Activated B cell treated with CpG ODN at 0.5 μM for 24 hours (primary cell): ENCODE measurements at regions not wholly inside any gene's neighbourhood (a gene's known extent, or its start where the extent isn't known, plus 50 kb on each side); places are given as distances from the start of the nearest gene placed in this dataset.

Source experiments
- ATAC-seq: fragments of 200-7000 bp; cut with Tn5 transposase; one replicate; pipeline ENCODE4 v1.10.0; 2021; ENCODE audit warnings: low read depth, mild to moderate bottlenecking, moderate library complexity
- CTCF ChIA-PET: fragments of 350-600 bp; sonication (Branson Sonifier 250); formaldehyde crosslinking; loops from one replicate; lab custom pipeline; 2021; ENCODE audit warnings: antibody characterized with exemption; lab: Charles Lee
- POLR2A ChIA-PET: fragments of 350-600 bp; sonication (Branson Sonifier 250); formaldehyde crosslinking; loops from one replicate; lab custom pipeline; 2021; ENCODE audit warnings: antibody characterized with exemption; lab: Charles Lee
- DNase-seq: peaks from one replicate; pipeline ENCODE4 v3.0.0; 2022
- H3K27ac Mint-ChIP-seq: one replicate; pipeline ENCODE4 v1.8.0; 2020; ENCODE audit warnings: mixed read lengths
- H3K27me3 Mint-ChIP-seq: one replicate; pipeline ENCODE4 v1.8.0; 2021; ENCODE audit warnings: mixed read lengths
- H3K36me3 Mint-ChIP-seq: one replicate; pipeline ENCODE4 v1.8.0; 2021; ENCODE audit warnings: low read depth, mixed read lengths
- H3K4me1 Mint-ChIP-seq: one replicate; pipeline ENCODE4 v1.8.0; 2021; ENCODE audit warnings: mixed read lengths
- H3K4me3 Mint-ChIP-seq: one replicate; pipeline ENCODE4 v1.8.0; 2020; ENCODE audit warnings: mild to moderate bottlenecking, mixed read lengths
- H3K9me3 Mint-ChIP-seq: one replicate; pipeline ENCODE4 v1.8.0; 2020; ENCODE audit warnings: mixed read lengths
- CTCF ChIP-seq: fragments of 200-600 bp; IDR thresholded peaks from one replicate; pipeline ENCODE4 v1.8.0; 2022; ENCODE audit warnings: antibody characterized with exemption, mild to moderate bottlenecking
- intact Hi-C: fragments of 100-400 bp; cut with micrococcal nuclease; formaldehyde crosslinking; loops from one replicate; pipeline ENCODE4 v1.15.1; 2024

- ChIA-PET POLR2A (no interaction called here), CTCF (no interaction called here)
- peaks cover 12% of the 10 kb centered on the region for H3K9me3 Mint-ChIP-seq
- TF ChIP-seq CTCF, result no peak
- H3K36me3 Mint-ChIP-seq, result no peaks in the 10 kb centered on the region
- ATAC-seq (no peak), DNase-seq (no peak)
- H3K27me3 Mint-ChIP-seq, result no peaks in the 10 kb centered on the region
- H3K4me1 Mint-ChIP-seq, result peaks cover 4% of the 10 kb centered on the region
- intact Hi-C loops, result no loop called here
- H3K4me3 Mint-ChIP-seq, result no peak overlapping the region
- no peak overlapping the region for H3K27ac Mint-ChIP-seq
These were observed 1562.4 kb upstream of the RAG2 start for GRCh38 chr11:38160433-38160832.

GRCh38 chr11:38159038-38159437 is 1561.0 kb upstream of the RAG2 start:
- POLR2A ChIA-PET, result no interaction called here
- DNase-seq, result no peak
- peaks cover 7% of the 10 kb centered on the region for H3K9me3 Mint-ChIP-seq
- H3K27me3 Mint-ChIP-seq, result no peaks in the 10 kb centered on the region
- ATAC-seq, result no peak
- H3K27ac Mint-ChIP-seq, result no peak overlapping the region
- H3K4me3 Mint-ChIP-seq, result no peak overlapping the region
- H3K4me1 Mint-ChIP-seq, result peaks cover 4% of the 10 kb centered on the region
- CTCF ChIA-PET, result no interaction called here
- no peaks in the 10 kb centered on the region for H3K36me3 Mint-ChIP-seq
- intact Hi-C loops, result no loop called here
- TF ChIP-seq CTCF, result no peak

- intact Hi-C loops, result no loop called here
- H3K4me1 Mint-ChIP-seq, result peaks cover 4% of the 10 kb centered on the region
- no peak for TF ChIP-seq CTCF
- no peak overlapping the region for H3K4me3 Mint-ChIP-seq
- DNase-seq (no peak), ATAC-seq (no peak)
- no peaks in the 10 kb centered on the region for H3K36me3 Mint-ChIP-seq
- ChIA-PET CTCF (no interaction called here), POLR2A (no interaction called here)
- no peaks in the 10 kb centered on the region for H3K27me3 Mint-ChIP-seq
- H3K27ac Mint-ChIP-seq, result no peak overlapping the region
- peaks cover 2% of the 10 kb centered on the region for H3K9me3 Mint-ChIP-seq
These were observed 1558.6 kb upstream of the RAG2 start for GRCh38 chr11:38156495-38157146.

GRCh38 chr11:38155856-38156255 is 1557.8 kb upstream of the RAG2 start:
- TF ChIP-seq CTCF, result no peak
- Mint-ChIP-seq H3K4me3 (no peak overlapping the region), H3K27me3 (no peaks in the 10 kb centered on the region), H3K4me1 (peaks cover 4% of the 10 kb centered on the region), H3K36me3 (no peaks in the 10 kb centered on the region), H3K9me3 (peaks cover 2% of the 10 kb centered on the region), H3K27ac (no peak overlapping the region)
- ChIA-PET CTCF (no interaction called here), POLR2A (no interaction called here)
- intact Hi-C loops, result no loop called here
- ATAC-seq (no peak), DNase-seq (no peak)

- intact Hi-C loops, result no loop called here
- ChIA-PET CTCF (no interaction called here), POLR2A (no interaction called here)
- Mint-ChIP-seq H3K4me3 (no peak overlapping the region), H3K27me3 (no peaks in the 10 kb centered on the region), H3K27ac (no peak overlapping the region), H3K4me1 (peaks cover 4% of the 10 kb centered on the region), H3K36me3 (no peaks in the 10 kb centered on the region), H3K9me3 (peaks cover 2% of the 10 kb centered on the region)
- no peak for ATAC-seq
- no peak for DNase-seq
- no peak for TF ChIP-seq CTCF
These were observed 1555.9 kb upstream of the RAG2 start for GRCh38 chr11:38153985-38154384.
